HFF-Myc (cell line): ENCODE measurements at regions not wholly inside any gene's neighbourhood (a gene's known extent, or its start where the extent isn't known, plus 50 kb on each side); places are given as distances from the start of the nearest gene placed in this dataset.
"Not testable (repeated sequence)": the region's sequence is repeated elsewhere in the genome, so short reads cannot be mapped to it uniquely, and the experiment has no call there.

Experiments
- DNase-seq: peaks from one replicate; pipeline ENCODE4 v3.0.0-alpha.2; 2011; ENCODE audit warnings: low read depth; ENCODE audit errors: extremely low read depth
- H3K4me3 ChIP-seq: replicated peaks from 2 replicates; pipeline ENCODE4 v1.5.1; 2011; ENCODE audit warnings: low read depth, mild to moderate bottlenecking, control low read depth, low read length
- TF ChIP-seq, protein P1 (sequence below): IDR thresholded peaks from 2 replicates; pipeline ENCODE4 v1.5.1; 2012; ENCODE audit warnings: mild to moderate bottlenecking, low read depth, low read length, control low read depth; ENCODE audit errors: missing control alignments

DNA sequence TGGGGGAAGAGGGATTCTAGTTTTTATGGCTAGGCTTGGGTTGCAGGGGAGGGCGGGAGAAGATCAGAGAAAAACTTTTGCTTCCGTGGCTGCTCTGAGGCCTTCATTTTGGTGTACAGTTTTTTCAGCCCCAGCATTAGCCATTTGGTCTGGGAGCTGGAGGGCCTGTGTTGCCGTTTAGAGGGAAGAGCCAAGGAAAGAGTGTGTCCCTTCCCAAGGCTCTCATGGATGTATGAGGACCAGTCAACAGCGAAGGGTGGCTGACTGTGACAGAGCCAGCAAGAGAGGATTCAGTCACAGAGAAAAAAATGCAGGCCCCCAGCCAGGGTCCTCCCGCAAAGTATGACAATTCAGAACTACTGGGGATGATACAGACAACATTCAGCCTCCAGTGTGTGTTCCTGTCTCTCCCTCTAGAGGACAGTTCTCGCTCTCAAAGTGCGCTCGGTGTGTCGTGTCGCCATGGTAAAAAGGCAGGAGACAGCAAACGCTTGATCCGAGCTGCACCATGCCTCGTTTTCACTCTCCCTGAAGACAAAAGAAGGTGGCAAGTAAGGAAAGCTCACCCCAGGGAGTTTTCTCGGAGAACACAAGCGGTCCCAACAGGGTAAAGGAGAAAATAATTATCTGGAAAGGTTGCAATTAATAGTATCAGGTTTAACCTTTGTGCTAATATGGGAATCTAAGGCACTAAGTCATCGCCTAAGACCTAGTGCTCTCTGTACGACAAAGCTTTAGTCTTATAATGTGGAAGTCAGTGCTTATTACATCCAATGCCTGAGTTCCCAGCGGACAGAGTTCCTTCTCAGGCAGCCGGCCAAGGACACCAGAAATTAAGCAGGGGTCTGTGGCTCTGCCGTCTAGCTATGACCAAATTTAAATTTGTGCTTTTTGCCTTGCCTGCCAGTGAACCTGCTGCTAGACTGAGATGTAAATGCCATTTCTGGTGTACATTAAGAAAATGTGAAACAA, 157.3 kb upstream of the PLXNC1 start:
- no peak overlapping the region for H3K4me3 ChIP-seq
- no peak for DNase-seq
- TF ChIP-seq, protein P1, sequence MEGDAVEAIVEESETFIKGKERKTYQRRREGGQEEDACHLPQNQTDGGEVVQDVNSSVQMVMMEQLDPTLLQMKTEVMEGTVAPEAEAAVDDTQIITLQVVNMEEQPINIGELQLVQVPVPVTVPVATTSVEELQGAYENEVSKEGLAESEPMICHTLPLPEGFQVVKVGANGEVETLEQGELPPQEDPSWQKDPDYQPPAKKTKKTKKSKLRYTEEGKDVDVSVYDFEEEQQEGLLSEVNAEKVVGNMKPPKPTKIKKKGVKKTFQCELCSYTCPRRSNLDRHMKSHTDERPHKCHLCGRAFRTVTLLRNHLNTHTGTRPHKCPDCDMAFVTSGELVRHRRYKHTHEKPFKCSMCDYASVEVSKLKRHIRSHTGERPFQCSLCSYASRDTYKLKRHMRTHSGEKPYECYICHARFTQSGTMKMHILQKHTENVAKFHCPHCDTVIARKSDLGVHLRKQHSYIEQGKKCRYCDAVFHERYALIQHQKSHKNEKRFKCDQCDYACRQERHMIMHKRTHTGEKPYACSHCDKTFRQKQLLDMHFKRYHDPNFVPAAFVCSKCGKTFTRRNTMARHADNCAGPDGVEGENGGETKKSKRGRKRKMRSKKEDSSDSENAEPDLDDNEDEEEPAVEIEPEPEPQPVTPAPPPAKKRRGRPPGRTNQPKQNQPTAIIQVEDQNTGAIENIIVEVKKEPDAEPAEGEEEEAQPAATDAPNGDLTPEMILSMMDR = peak; percentile 49

DNA sequence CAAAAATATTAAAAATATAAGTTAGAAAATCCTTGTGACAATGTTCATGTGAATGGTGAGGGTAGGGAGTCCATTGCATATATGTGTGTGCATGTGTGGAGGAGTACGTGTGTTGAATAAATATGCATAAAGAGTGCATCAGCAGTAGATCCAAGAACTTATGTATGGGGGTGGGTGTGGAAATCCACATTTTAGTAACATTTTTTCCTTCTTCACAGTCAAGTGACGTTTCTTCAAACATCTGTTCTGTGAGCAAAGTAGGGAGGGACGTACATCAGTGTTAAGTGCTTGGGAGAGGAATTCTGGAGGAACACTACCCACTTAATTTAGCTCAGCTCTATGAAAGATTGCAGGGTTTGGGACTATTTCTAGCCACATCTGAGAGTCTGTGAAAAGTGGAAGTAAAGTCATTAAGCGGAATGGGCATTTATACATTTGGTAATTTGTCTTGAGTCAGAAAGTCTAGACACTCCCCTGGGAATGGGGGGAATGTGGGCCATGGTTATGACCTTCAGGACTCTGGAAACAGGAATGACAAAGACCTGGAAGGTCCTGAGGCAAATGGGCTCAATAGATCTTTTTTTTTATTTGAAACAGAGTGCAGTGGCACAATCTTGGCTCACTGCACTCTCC, 156.4 kb upstream of the PLXNC1 start:
- DNase-seq = no peak
- H3K4me3 ChIP-seq = no peak overlapping the region
- TF ChIP-seq, protein P1 = no peak

DNA sequence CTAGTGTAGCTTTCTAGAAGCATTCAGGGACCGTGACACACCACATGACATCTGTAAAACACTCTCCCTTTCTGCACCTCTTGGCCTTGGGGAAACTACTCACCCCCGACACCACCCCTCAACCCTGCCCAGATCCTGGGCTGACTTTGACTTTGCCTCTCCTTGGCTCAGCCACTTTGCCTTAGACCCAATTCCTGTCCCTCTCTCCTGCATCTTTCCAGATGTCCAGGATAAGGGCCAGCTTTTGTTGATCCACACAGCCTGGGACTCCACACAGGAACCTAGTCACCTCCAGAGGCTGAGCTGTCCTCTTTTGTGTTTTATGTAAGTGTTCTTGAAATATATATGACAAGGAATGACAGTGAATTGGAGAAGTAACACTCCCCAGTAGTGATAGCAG, 153.7 kb upstream of the PLXNC1 start:
- no peak for DNase-seq
- H3K4me3 ChIP-seq = no peak overlapping the region
- TF ChIP-seq, protein P1 = no peak

DNA sequence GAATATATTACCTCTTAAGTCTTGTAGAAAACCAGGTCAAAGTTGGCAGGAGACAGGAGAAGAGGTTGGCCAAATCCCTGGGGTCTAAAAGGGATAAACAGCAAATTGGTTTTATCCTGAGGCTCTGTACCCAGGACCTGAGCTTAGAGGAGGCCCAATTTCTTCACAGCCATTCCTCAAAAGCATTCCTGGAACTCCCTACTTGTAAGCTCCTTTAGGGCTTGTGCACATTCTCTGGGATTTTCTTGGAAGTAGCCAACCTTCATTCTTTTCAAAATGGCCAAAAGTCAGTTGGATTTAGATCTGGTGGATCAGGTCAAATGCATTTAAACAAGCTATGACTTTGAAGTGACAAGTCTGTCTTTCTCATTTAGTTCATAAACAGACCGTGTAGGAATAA, 152.1 kb upstream of the PLXNC1 start:
- no peak overlapping the region for H3K4me3 ChIP-seq
- TF ChIP-seq, protein P1 = no peak
- no peak for DNase-seq

DNA sequence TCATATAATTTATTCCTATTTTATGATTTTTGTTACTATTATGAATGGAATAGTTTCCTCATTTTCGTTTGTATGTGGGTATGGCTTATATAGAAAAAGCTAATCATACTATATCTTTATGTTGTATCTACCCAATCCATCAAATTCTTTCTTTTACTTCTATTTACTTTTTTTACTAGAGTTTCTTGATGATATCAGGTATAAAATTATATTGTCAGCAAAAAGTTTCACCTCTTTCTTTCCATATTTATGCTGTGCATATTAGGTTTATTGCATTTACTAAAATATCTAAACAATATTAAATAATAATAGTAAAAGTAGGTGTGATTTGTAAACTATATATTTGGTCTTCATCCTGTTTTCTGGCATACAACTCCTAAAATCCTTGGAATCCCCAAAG, 146.7 kb upstream of the PLXNC1 start:
- H3K4me3 ChIP-seq = no peak overlapping the region
- TF ChIP-seq, protein P1 = no peak
- DNase-seq = no peak

DNA sequence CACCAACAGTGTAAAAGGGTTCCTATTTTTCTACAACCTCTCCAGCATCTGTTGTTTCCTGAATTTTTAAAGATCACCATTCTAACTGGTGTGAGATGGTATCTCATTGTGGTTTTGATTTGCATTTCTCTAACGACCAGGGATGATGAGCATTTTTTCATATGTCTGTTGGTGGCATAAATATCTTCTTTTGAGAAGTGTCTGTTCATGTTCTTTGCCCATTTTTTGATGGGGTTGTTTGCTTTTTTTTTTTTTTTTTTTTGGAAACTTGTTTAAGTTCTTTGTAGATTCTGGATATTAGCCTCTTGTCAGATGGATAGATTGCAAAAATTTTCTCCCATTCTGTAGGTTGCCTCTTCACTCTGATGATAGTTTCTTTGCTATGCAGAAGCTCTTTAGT, 145.5 kb upstream of the PLXNC1 start:
- not testable (repeated sequence) for H3K4me3 ChIP-seq, DNase-seq

DNA sequence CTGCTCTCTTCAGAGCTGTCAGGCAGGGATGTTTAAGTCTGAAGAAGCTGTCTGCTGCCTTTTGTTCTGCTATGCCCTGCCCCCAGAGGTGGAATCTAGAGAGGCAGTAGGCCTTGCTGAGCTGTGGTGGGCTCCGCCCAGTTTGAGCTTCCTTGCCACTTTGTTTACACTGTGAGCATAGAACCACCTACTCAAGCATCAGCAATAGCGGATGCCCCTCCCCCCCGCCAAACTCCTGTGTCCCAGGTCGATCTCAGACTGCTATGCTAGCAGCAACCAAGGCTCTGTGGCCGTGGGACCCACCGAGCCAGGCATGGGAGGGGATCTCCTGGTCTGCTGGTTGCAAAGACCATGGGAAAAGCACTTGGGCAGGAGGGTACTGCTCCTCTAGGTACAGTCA, 140.5 kb upstream of the PLXNC1 start:
- not testable (repeated sequence) for H3K4me3 ChIP-seq, DNase-seq

DNA sequence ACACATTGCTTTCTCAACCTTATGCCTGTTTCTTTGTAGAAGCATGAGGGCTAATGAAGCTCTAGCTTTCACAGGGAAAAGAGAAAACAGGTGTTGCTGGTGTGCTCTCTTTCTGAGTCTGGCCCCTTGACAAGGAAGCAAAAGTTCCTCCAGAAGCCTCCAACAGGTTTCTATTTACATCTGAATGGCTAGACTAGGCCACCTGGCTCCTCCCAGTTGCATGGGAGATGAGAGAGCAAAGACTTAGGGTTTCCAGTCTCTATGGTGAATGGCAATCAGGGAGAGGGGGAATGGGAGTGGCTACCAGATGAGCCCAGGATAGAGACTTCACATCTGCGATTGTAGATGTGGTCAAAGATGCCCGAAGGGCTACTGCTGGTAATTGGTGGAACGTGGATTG, 138.1 kb upstream of the PLXNC1 start:
- H3K4me3 ChIP-seq = no peak overlapping the region
- TF ChIP-seq, protein P1 = no peak
- DNase-seq = no peak
